Glutamatergic neuron (in vitro differentiated cells): ENCODE measurements at regions not wholly inside any gene's neighbourhood (a gene's known extent, or its start where the extent isn't known, plus 50 kb on each side); places are given as distances from the start of the nearest gene placed in this dataset.

Experiments
- DNase-seq: peaks from one replicate; pipeline ENCODE4 v3.0.0; 2022
- H3K27ac Mint-ChIP-seq: one replicate; pipeline ENCODE4 v1.8.0; 2020; ENCODE audit warnings: mild to moderate bottlenecking, mixed read lengths, inconsistent platforms; ENCODE audit not compliant: unreplicated experiment
- H3K27me3 Mint-ChIP-seq: one replicate; pipeline ENCODE4 v1.8.0; 2020; ENCODE audit warnings: mild to moderate bottlenecking, moderate library complexity, mixed read lengths, inconsistent platforms; ENCODE audit not compliant: unreplicated experiment
- H3K36me3 Mint-ChIP-seq: one replicate; pipeline ENCODE4 v1.8.0; 2020; ENCODE audit warnings: mild to moderate bottlenecking, mixed read lengths, inconsistent platforms; ENCODE audit not compliant: unreplicated experiment
- H3K4me1 Mint-ChIP-seq: one replicate; pipeline ENCODE4 v1.8.0; 2020; ENCODE audit warnings: mild to moderate bottlenecking, low read depth, mixed read lengths, inconsistent platforms; ENCODE audit not compliant: unreplicated experiment
- H3K4me3 Mint-ChIP-seq: one replicate; pipeline ENCODE4 v1.8.0; 2020; ENCODE audit warnings: mild to moderate bottlenecking, mixed read lengths, inconsistent platforms; ENCODE audit not compliant: unreplicated experiment
- H3K9me3 Mint-ChIP-seq: one replicate; pipeline ENCODE4 v1.8.0; 2020; ENCODE audit warnings: mild to moderate bottlenecking, moderate library complexity, mixed read lengths, inconsistent platforms; ENCODE audit not compliant: unreplicated experiment
- TF ChIP-seq, protein P1 (sequence below): fragments of 200-600 bp; sonication (generic); IDR thresholded peaks from one replicate; pipeline ENCODE4 v1.5.0; 2021; ENCODE audit not compliant: partially characterized antibody, unreplicated experiment

DNA sequence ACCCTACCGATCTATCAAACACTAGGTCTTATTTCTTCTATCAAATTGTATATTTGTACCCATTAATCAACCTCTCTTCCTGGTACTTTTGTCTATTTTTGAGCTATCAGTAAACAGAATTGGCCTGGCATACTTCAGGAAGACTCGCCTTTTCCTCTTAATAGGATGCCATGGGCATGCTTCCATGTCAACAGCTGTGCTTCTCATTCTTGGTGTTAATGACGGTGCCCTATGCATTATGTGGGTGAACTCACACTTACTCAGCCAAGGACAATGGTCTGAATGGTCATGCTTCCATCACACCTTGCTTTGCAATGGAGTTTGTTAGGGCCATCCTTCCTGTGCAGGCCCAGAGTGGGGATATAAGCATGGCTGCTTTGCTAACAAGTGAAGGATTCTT lies 521.8 kb downstream of the MIAT start:
- peaks cover 2% of the 10 kb centered on the region for H3K9me3 Mint-ChIP-seq
- TF ChIP-seq, protein P1, sequence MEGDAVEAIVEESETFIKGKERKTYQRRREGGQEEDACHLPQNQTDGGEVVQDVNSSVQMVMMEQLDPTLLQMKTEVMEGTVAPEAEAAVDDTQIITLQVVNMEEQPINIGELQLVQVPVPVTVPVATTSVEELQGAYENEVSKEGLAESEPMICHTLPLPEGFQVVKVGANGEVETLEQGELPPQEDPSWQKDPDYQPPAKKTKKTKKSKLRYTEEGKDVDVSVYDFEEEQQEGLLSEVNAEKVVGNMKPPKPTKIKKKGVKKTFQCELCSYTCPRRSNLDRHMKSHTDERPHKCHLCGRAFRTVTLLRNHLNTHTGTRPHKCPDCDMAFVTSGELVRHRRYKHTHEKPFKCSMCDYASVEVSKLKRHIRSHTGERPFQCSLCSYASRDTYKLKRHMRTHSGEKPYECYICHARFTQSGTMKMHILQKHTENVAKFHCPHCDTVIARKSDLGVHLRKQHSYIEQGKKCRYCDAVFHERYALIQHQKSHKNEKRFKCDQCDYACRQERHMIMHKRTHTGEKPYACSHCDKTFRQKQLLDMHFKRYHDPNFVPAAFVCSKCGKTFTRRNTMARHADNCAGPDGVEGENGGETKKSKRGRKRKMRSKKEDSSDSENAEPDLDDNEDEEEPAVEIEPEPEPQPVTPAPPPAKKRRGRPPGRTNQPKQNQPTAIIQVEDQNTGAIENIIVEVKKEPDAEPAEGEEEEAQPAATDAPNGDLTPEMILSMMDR = no peak
- H3K27me3 Mint-ChIP-seq = no peaks in the 10 kb centered on the region
- DNase-seq = no peak
- H3K27ac Mint-ChIP-seq = no peak overlapping the region
- H3K36me3 Mint-ChIP-seq = no peaks in the 10 kb centered on the region
- no peak overlapping the region for H3K4me3 Mint-ChIP-seq
- H3K4me1 Mint-ChIP-seq = peaks cover 5% of the 10 kb centered on the region

DNA sequence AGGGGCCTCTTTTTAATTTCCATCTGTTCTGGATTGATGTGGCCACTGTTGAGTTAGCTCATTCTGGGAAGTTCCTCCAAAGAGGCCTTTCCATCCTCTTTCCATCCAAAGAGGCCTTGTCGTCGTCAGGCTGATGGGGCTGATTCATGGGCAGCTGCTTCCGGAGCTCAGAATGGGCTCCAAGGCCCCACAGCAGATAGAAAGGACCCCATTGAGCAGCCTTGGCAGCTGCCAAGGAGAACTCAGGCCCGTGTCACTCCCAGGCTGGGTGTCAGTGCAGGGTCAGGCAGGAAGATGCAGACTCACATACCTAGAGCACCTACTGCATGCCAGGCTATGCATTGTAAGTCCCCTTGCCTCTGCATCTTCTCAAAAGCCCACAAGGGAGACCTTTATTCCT lies 524.1 kb downstream of the MIAT start:
- Mint-ChIP-seq H3K36me3 (no peaks in the 10 kb centered on the region), H3K9me3 (peaks cover 2% of the 10 kb centered on the region)

DNA sequence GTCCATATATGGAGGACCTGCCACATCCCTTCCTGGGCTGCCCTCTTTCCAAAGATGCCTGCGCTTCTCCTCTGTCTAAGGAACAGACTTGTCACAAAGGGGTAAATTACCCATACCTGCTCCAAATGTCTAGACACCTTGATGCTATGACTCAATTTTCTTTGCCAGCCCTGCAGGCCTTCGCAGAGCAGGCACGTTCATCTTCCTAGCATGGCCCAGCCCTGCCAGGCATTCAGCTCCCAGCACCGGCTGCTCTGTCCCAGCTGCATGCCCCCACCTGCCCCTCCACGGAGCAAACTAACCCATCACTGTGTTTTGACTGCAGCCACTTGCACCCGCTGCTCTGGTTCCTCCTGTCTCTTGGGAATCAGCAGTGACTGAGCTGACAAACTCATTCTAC lies 526.1 kb downstream of the MIAT start:
- no peak overlapping the region for H3K27ac Mint-ChIP-seq
- H3K27me3 Mint-ChIP-seq = peaks cover 2% of the 10 kb centered on the region
- TF ChIP-seq, protein P1 = no peak
- DNase-seq = no peak
- no peaks in the 10 kb centered on the region for H3K36me3 Mint-ChIP-seq
- peaks cover 8% of the 10 kb centered on the region for H3K4me1 Mint-ChIP-seq
- H3K4me3 Mint-ChIP-seq = no peak overlapping the region
- H3K9me3 Mint-ChIP-seq = peaks cover 2% of the 10 kb centered on the region

More for the DNA sequence above, 524.1 kb downstream of the MIAT start:
- Mint-ChIP-seq H3K4me1 (peaks cover 8% of the 10 kb centered on the region), H3K27ac (no peak overlapping the region), H3K4me3 (no peak overlapping the region), H3K27me3 (no peaks in the 10 kb centered on the region)
- TF ChIP-seq, protein P1 = no peak
- no peak for DNase-seq

DNA sequence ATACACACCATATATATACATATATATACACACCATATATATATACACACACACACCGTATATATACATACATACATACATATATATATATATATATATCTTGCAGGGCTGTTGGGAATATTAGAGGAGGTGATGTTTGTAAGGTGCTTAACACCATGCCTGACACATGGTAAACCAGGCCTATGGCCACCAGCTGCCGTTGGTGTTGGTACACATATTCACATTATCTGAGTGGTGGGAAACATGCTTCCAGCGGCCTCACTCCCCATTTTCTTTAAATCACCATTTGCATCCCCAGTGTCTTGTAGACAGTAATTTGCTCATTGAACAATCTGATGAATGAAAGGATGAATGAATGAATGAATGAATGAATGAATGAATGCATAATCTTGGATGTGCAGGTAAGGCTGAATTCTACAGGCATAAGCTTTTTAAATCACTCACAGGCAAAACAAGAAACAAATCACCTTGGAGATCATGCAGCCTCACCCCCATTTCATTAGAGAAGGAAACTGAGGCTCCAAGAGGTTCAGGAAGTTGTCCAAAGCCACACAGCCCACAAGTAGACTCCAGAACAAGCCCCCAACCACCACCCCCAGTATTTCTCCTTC lies 527.8 kb downstream of the MIAT start:
- no peaks in the 10 kb centered on the region for H3K36me3 Mint-ChIP-seq
- TF ChIP-seq, protein P1 = no peak
- no peak overlapping the region for H3K27ac Mint-ChIP-seq
- peaks cover 2% of the 10 kb centered on the region for H3K9me3 Mint-ChIP-seq
- no peak for DNase-seq
- H3K4me3 Mint-ChIP-seq = no peak overlapping the region
- peaks cover 2% of the 10 kb centered on the region for H3K27me3 Mint-ChIP-seq
- peaks cover 6% of the 10 kb centered on the region for H3K4me1 Mint-ChIP-seq

DNA sequence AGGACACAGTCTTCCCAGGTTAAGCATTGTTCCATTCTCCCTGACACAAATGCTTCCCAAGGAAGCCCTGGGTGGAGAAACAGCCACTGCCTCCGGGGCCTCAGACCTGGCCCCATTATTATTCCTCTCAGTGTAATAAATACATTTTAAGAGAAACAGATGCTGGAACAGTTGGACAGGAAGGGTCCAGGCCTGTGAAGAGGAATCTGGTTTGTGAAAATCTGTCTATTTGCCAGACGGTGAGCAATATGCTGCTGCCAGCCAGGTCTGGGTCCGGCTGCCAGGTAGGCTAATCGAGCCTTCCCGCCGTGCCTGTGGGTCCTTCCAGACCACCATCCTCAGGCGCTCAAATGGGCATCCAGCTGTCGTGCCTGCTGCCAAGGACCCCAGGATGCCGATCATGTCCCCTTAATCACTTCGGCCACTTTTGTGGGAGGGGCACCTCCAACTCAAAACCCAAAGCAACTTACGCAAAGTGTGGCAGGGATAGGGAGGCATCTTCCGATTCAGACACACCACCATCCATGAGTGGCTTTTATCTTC lies 528.4 kb downstream of the MIAT start:
- no peaks in the 10 kb centered on the region for H3K9me3 Mint-ChIP-seq
- H3K36me3 Mint-ChIP-seq = peaks cover 3% of the 10 kb centered on the region
- H3K4me3 Mint-ChIP-seq = no peak overlapping the region
- H3K4me1 Mint-ChIP-seq = peaks cover 6% of the 10 kb centered on the region
- no peak for DNase-seq
- H3K27ac Mint-ChIP-seq = no peak overlapping the region
- H3K27me3 Mint-ChIP-seq = peaks cover 2% of the 10 kb centered on the region
- TF ChIP-seq, protein P1 = no peak
